Peyer's patch (tissue), 4 donors: ENCODE measurements at regions not wholly inside any gene's neighbourhood (a gene's known extent, or its start where the extent isn't known, plus 50 kb on each side); places are given as distances from the start of the nearest gene placed in this dataset.

ENCODE experiments used
- DNase-seq, 3 donors: peaks; one replicate each; pipeline ENCODE4 v3.0.0-alpha.2; 2017 to 2019
- H3K27ac ChIP-seq, 4 donors: fragments of 200-600 bp; sonication (generic); one replicate each; pipeline ENCODE4 v1.5.1; 2016 to 2019
- H3K27me3 ChIP-seq, 2 donors: fragments of 200-600 bp; sonication (generic); one replicate each; pipeline ENCODE4 v1.5.1; 2019
- H3K36me3 ChIP-seq, 3 donors: fragments of 200-600 bp; sonication (generic); one replicate each; pipeline ENCODE4 v1.5.1; 2016 to 2019
- H3K4me1 ChIP-seq, 4 donors: fragments of 200-600 bp; sonication (generic); one replicate each; pipeline ENCODE4 v1.5.1; 2016 to 2019
- H3K4me3 ChIP-seq, 4 donors: fragments of 200-600 bp; sonication (generic); 1 replicate in 3 of 4; 2 replicates in 1 of 4; pipeline ENCODE4 v1.5.1; 2016 to 2019; ENCODE audit warnings: mild to moderate bottlenecking in 1 of 4
- H3K9me3 ChIP-seq, 4 donors: fragments of 200-600 bp; sonication (generic); one replicate each; pipeline ENCODE4 v1.5.1; 2016 to 2019; ENCODE audit warnings: mild to moderate bottlenecking in 1 of 4
- CTCF ChIP-seq, 6 experiments: fragments of 450-650 bp in 4 of 6; fragments of 200-600 bp in 2 of 6; sonication (generic) in 1 of 6; IDR thresholded peaks; one replicate each; pipeline ENCODE4 v1.5.1; 2017 to 2019; ENCODE audit warnings: antibody characterized with exemption in 6 of 6, mild to moderate bottlenecking in 3 of 6, moderate library complexity in 1 of 6
- POLR2A ChIP-seq, 2 donors: fragments of 450-650 bp; IDR thresholded peaks; one replicate each; pipeline ENCODE4 v1.5.1; 2017; ENCODE audit warnings: antibody characterized with exemption in 2 of 2, mild to moderate bottlenecking in 2 of 2, moderate library complexity in 2 of 2

DNA sequence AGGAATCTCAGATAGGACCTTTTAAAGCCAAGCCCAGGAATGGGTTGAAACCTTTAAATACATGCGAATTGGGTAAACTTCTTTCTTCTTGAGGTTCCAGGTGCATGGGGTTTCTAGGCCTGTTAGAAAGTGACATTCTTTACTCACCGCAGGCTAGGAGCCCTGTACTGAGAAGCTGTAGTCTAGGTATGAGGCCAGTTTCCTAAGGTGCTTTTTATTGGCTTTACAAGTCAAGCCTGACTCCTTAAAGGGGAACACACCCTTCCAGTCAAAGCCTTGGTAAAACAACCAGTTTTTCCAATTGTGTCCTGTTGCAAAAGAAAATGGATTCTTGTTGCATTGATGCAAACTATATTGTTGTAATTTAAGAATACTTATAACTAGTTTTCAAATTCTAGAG, 76.1 kb upstream of the ATP11B start:
- Histone ChIP-seq H3K27me3 (no peaks in the 10 kb centered on the region), H3K4me3 (no peak overlapping the region), H3K36me3 (no peaks in the 10 kb centered on the region), H3K27ac (no peak overlapping the region), H3K9me3 (no peaks in the 10 kb centered on the region), H3K4me1 (peaks cover 0 to 9% (median 0%) of the 10 kb centered on the region in 4 donors)
- no peak for DNase-seq
- TF ChIP-seq CTCF (IDR thresholded peaks at IDR 0.05) (no peak), POLR2A (IDR thresholded peaks at IDR 0.05) (no peak)

- no peak for TF ChIP-seq POLR2A (IDR thresholded peaks at IDR 0.05)
- TF ChIP-seq CTCF (IDR thresholded peaks at IDR 0.05), result no peak
- Histone ChIP-seq H3K36me3 (no peaks in the 10 kb centered on the region), H3K27me3 (no peaks in the 10 kb centered on the region), H3K27ac (no peak overlapping the region), H3K4me3 (no peak overlapping the region), H3K9me3 (no peaks in the 10 kb centered on the region), H3K4me1 (no peaks in the 10 kb centered on the region)
- no peak for DNase-seq
These were observed 70.4 kb upstream of the ATP11B start for GRCh38 chr3:182722907-182723306.

GRCh38 chr3:182723596-182723995, 69.7 kb upstream of the ATP11B start:
- no peak for TF ChIP-seq CTCF (IDR thresholded peaks at IDR 0.05)
- TF ChIP-seq POLR2A (IDR thresholded peaks at IDR 0.05), result no peak
- no peaks in the 10 kb centered on the region for H3K27me3 ChIP-seq
- no peaks in the 10 kb centered on the region for H3K4me1 ChIP-seq
- H3K27ac ChIP-seq, result no peak overlapping the region
- DNase-seq, result no peak
- no peak overlapping the region for H3K4me3 ChIP-seq
- no peaks in the 10 kb centered on the region for H3K9me3 ChIP-seq
- no peaks in the 10 kb centered on the region for H3K36me3 ChIP-seq

GRCh38 chr3:182725372-182726251, 67.7 kb upstream of the ATP11B start:
- Histone ChIP-seq H3K9me3 (no peaks in the 10 kb centered on the region), H3K4me1 (no peaks in the 10 kb centered on the region), H3K27ac (no peak overlapping the region), H3K4me3 (no peak overlapping the region), H3K27me3 (no peaks in the 10 kb centered on the region), H3K36me3 (no peaks in the 10 kb centered on the region)
- TF ChIP-seq POLR2A (IDR thresholded peaks at IDR 0.05) (no peak), CTCF (IDR thresholded peaks at IDR 0.05) (no peak)
- DNase-seq, result no peak

DNA sequence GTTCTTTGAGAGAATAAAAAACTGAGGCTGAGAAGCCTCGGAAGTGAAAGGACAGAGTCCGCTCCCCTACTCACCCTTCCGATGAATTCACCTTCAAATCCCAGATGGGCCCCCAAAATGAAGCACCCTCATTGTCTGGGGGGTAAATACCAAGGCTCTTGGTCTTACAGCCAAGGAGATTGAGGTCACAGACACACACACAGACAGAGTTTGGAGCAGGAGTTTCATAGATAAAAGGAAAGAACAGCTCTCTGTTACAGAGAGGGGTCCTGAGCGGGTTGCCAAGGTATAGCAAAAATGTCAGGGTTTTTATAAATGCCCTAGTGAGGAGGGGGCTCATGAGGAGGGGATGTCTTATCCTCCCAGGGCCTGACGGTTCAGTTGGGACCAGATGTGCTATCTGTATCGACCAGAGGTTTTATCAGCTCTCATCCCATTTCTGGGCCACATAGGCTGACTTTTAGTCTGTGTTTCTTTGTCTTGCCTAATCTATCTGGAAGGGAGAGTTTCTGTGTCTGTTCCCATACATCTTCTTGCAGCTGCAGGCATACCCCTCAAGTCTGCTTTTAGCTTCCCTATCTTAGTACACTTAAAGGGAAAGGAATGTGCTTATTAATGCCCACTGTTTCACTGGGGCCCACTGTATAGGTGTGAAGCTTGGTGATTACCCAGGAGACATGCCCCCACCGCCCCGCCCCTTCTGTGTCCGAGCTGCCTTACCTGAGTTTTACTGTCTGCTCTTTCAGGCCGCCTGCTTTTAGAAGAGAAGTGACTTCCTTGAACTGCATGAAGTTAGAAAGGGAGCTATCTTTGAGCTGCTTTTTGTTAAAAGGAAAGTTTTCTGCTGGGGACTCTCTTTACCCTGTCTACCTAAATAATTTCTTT, 66.8 kb upstream of the ATP11B start:
- no peaks in the 10 kb centered on the region for H3K4me1 ChIP-seq
- no peaks in the 10 kb centered on the region for H3K9me3 ChIP-seq
- no peaks in the 10 kb centered on the region for H3K27me3 ChIP-seq
- H3K4me3 ChIP-seq, result no peak overlapping the region
- no peak overlapping the region for H3K27ac ChIP-seq
- H3K36me3 ChIP-seq, result no peaks in the 10 kb centered on the region
- TF ChIP-seq POLR2A (IDR thresholded peaks at IDR 0.05) (no peak), CTCF (IDR thresholded peaks at IDR 0.05) (no peak)
- no peak for DNase-seq
